KMS-11 (cell line): ENCODE measurements at regions not wholly inside any gene's neighbourhood (a gene's known extent, or its start where the extent isn't known, plus 50 kb on each side); places are given as distances from the start of the nearest gene placed in this dataset.

Source experiments
- H2AFZ ChIP-seq: fragments of 200-600 bp; sonication (generic); 2 replicates; pipeline ENCODE4 v1.6.1; 2016; ENCODE audit warnings: antibody characterized with exemption, mixed run types, low read depth
- H3K27ac ChIP-seq: fragments of 200-600 bp; sonication (generic); 2 replicates; pipeline ENCODE4 v1.6.1; 2016; ENCODE audit warnings: mild to moderate bottlenecking, mixed run types
- H3K27me3 ChIP-seq: fragments of 200-600 bp; sonication (generic); 2 replicates; pipeline ENCODE4 v1.6.1; 2017; ENCODE audit warnings: mild to moderate bottlenecking, low read depth, mixed run types, moderate library complexity; ENCODE audit not compliant: insufficient read depth
- H3K36me3 ChIP-seq: fragments of 200-600 bp; sonication (generic); 2 replicates; pipeline ENCODE4 v1.6.1; 2017; ENCODE audit warnings: mild to moderate bottlenecking, mixed run types; ENCODE audit not compliant: insufficient read depth
- H3K4me1 ChIP-seq: fragments of 200-600 bp; sonication (generic); 2 replicates; pipeline ENCODE4 v1.6.1; 2016; ENCODE audit warnings: mild to moderate bottlenecking, low read depth, mixed run types; ENCODE audit not compliant: poor library complexity, severe bottlenecking
- H3K4me2 ChIP-seq: fragments of 200-600 bp; sonication (generic); 2 replicates; pipeline ENCODE4 v1.7.0; 2016; ENCODE audit warnings: mild to moderate bottlenecking, mixed run types
- H3K4me3 ChIP-seq: fragments of 200-600 bp; sonication (generic); IDR thresholded peaks from 2 replicates; pipeline ENCODE4 v1.6.1; 2017; ENCODE audit warnings: low read depth, low read length, mixed read lengths; ENCODE audit not compliant: insufficient read depth
- H3K79me2 ChIP-seq: fragments of 200-600 bp; sonication (generic); 2 replicates; pipeline ENCODE4 v1.6.1; 2016; ENCODE audit warnings: low read depth, mixed run types; ENCODE audit not compliant: insufficient read depth
- H3K9ac ChIP-seq: fragments of 200-600 bp; sonication (generic); 2 replicates; pipeline ENCODE4 v1.6.1; 2016; ENCODE audit warnings: mild to moderate bottlenecking, mixed run types
- H4K20me1 ChIP-seq: fragments of 200-600 bp; sonication (generic); 2 replicates; pipeline ENCODE4 v1.6.1; 2016; ENCODE audit warnings: mild to moderate bottlenecking, mixed run types; ENCODE audit not compliant: insufficient read depth
- CTCF ChIP-seq: fragments of 200-600 bp; sonication (generic); conservative IDR thresholded peaks from 2 replicates; pipeline ENCODE4 v1.6.1; 2017; ENCODE audit warnings: low read depth, mild to moderate bottlenecking, antibody characterized with exemption, low read length, moderate library complexity, mixed read lengths

- Histone ChIP-seq H3K4me2 (no peak overlapping the region), H4K20me1 (no peaks in the 10 kb centered on the region), H3K79me2 (no peaks in the 10 kb centered on the region), H2AFZ (no peak overlapping the region), H3K9ac (no peak overlapping the region), H3K27me3 (no peaks in the 10 kb centered on the region), H3K27ac (no peak overlapping the region), H3K36me3 (no peaks in the 10 kb centered on the region), H3K4me1 (peaks cover 4% of the 10 kb centered on the region), H3K4me3 (no peak overlapping the region)
- TF ChIP-seq CTCF, result no peak
Observed at GRCh38 chr14:35964697-35965286, 138.7 kb downstream of the BRMS1L start.

GRCh38 chr14:35963209-35963608, 137.1 kb downstream of the BRMS1L start:
- Histone ChIP-seq H3K27ac (no peak overlapping the region), H4K20me1 (no peaks in the 10 kb centered on the region), H3K4me3 (no peak overlapping the region), H3K27me3 (no peaks in the 10 kb centered on the region), H3K79me2 (no peaks in the 10 kb centered on the region), H2AFZ (no peak overlapping the region), H3K4me1 (peaks cover 4% of the 10 kb centered on the region), H3K36me3 (no peaks in the 10 kb centered on the region), H3K4me2 (no peak overlapping the region), H3K9ac (no peak overlapping the region)
- peak; percentile 54 for TF ChIP-seq CTCF

GRCh38 chr14:35961697-35962274, 135.6 kb downstream of the BRMS1L start:
- H3K79me2 ChIP-seq, result no peaks in the 10 kb centered on the region
- H3K9ac ChIP-seq, result no peak overlapping the region
- H3K4me1 ChIP-seq, result peaks cover 4% of the 10 kb centered on the region
- H3K27ac ChIP-seq, result no peak overlapping the region
- H3K4me2 ChIP-seq, result no peak overlapping the region
- no peaks in the 10 kb centered on the region for H3K27me3 ChIP-seq
- no peak overlapping the region for H2AFZ ChIP-seq
- no peak for TF ChIP-seq CTCF
- no peaks in the 10 kb centered on the region for H4K20me1 ChIP-seq
- no peaks in the 10 kb centered on the region for H3K36me3 ChIP-seq
- no peak overlapping the region for H3K4me3 ChIP-seq

GRCh38 chr14:35959835-35960234, 133.7 kb downstream of the BRMS1L start:
- H3K79me2 ChIP-seq, result no peaks in the 10 kb centered on the region
- H2AFZ ChIP-seq, result no peak overlapping the region
- H3K4me1 ChIP-seq, result no peaks in the 10 kb centered on the region
- no peaks in the 10 kb centered on the region for H3K36me3 ChIP-seq
- no peak overlapping the region for H3K4me3 ChIP-seq
- H3K27ac ChIP-seq, result no peak overlapping the region
- no peak overlapping the region for H3K9ac ChIP-seq
- H3K4me2 ChIP-seq, result no peak overlapping the region
- no peaks in the 10 kb centered on the region for H4K20me1 ChIP-seq
- H3K27me3 ChIP-seq, result no peaks in the 10 kb centered on the region
- no peak for TF ChIP-seq CTCF
